Left lung (tissue), 4 donors: ENCODE measurements at regions not wholly inside any gene's neighbourhood (a gene's known extent, or its start where the extent isn't known, plus 50 kb on each side); places are given as distances from the start of the nearest gene placed in this dataset.

Experiments used
- ATAC-seq: fragments of 200-7000 bp; cut with Tn5 transposase; one replicate; pipeline ENCODE4 v1.9.1; 2020; ENCODE audit warnings: moderate library complexity
- DNase-seq, 4 donors: peaks; one replicate each; pipeline ENCODE4 v3.0.0-alpha.2; 2013 to 2020
- H3K27ac ChIP-seq, 2 donors: fragments of 200-600 bp; sonication (generic) in 1 of 2; one replicate each; pipeline versions ENCODE4 v1.5.0 to v1.8.0; 2020 to 2021
- H3K27me3 ChIP-seq, 2 donors: fragments of 200-600 bp; sonication (generic) in 1 of 2; one replicate each; pipeline versions ENCODE4 v1.5.0 to v1.8.0; 2020 to 2021
- H3K36me3 ChIP-seq, 2 donors: fragments of 200-600 bp; sonication (generic) in 1 of 2; one replicate each; pipeline versions ENCODE4 v1.5.0 to v1.8.0; 2020 to 2021
- H3K4me1 ChIP-seq, 2 donors: fragments of 200-600 bp; one replicate each; pipeline ENCODE4 v1.8.0; 2021
- H3K4me3 ChIP-seq, 2 donors: fragments of 200-600 bp; sonication (generic) in 1 of 2; one replicate each; pipeline versions ENCODE4 v1.5.0 to v1.8.0; 2020 to 2021; ENCODE audit warnings: mild to moderate bottlenecking in 1 of 2
- H3K9me3 ChIP-seq, 2 donors: fragments of 200-600 bp; sonication (generic) in 1 of 2; one replicate each; pipeline versions ENCODE4 v1.5.0 to v1.8.0; 2020 to 2021
- CTCF ChIP-seq, 2 donors: fragments of 200-600 bp; sonication (generic) in 1 of 2; IDR thresholded peaks; one replicate each; pipeline versions ENCODE4 v1.5.0 to v1.8.0; 2021; ENCODE audit warnings: antibody characterized with exemption in 2 of 2
- intact Hi-C, 2 donors: fragments of 100-400 bp; cut with DNase I; formaldehyde crosslinking; loops; one replicate each; pipeline versions ENCODE4 v1.11.2 to v1.14.2; 2022
- donor health status: DM: no; HTN: yes; CAD: no.
- donor health status: DM: no; HTN: no; CAD: no.

- no peak for ATAC-seq
These were observed 387.0 kb downstream of the NXPE2 start for GRCh38 chr11:115065314-115065713.

GRCh38 chr11:115065830-115066664 lies 387.7 kb downstream of the NXPE2 start:
- H3K36me3 ChIP-seq, result no peaks in the 10 kb centered on the region
- no peak for DNase-seq
- ATAC-seq, result no peak
- peaks cover 0 to 9% of the 10 kb centered on the region in 2 donors for H3K9me3 ChIP-seq
- H3K27ac ChIP-seq, result no peak overlapping the region
- H3K27me3 ChIP-seq, result no peaks in the 10 kb centered on the region
- no peak for TF ChIP-seq CTCF (IDR thresholded peaks at IDR 0.05)
- intact Hi-C loops, result no loop called here
- no peak overlapping the region for H3K4me3 ChIP-seq
- no peaks in the 10 kb centered on the region for H3K4me1 ChIP-seq

More at GRCh38 chr11:115065314-115065713, 387.0 kb downstream of the NXPE2 start:
- TF ChIP-seq CTCF (IDR thresholded peaks at IDR 0.05), result no peak
- Histone ChIP-seq H3K36me3 (no peaks in the 10 kb centered on the region), H3K27ac (no peak overlapping the region), H3K9me3 (peaks cover 0 to 9% of the 10 kb centered on the region in 2 donors), H3K4me1 (no peaks in the 10 kb centered on the region), H3K4me3 (no peak overlapping the region), H3K27me3 (no peaks in the 10 kb centered on the region)
- intact Hi-C loops, result no loop called here
- no peak for DNase-seq

- no peaks in the 10 kb centered on the region for H3K36me3 ChIP-seq
- H3K4me1 ChIP-seq, result no peaks in the 10 kb centered on the region
- H3K9me3 ChIP-seq, result peaks cover 0 to 9% of the 10 kb centered on the region in 2 donors
- no peak for ATAC-seq
- H3K4me3 ChIP-seq, result no peak overlapping the region
- H3K27me3 ChIP-seq, result no peaks in the 10 kb centered on the region
- intact Hi-C loops, result no loop called here
- DNase-seq, result no peak
- TF ChIP-seq CTCF (IDR thresholded peaks at IDR 0.05), result no peak
- no peak overlapping the region for H3K27ac ChIP-seq
These were observed 389.1 kb downstream of the NXPE2 start for GRCh38 chr11:115067471-115067870.

- ATAC-seq (no peak), DNase-seq (no peak)
- H3K27ac ChIP-seq, result no peak overlapping the region
- H3K27me3 ChIP-seq, result no peaks in the 10 kb centered on the region
- H3K4me1 ChIP-seq, result no peaks in the 10 kb centered on the region
- intact Hi-C loops, result no loop called here
- TF ChIP-seq CTCF (IDR thresholded peaks at IDR 0.05), result no peak
- H3K9me3 ChIP-seq, result peaks cover 0 to 9% of the 10 kb centered on the region in 2 donors
- H3K36me3 ChIP-seq, result no peaks in the 10 kb centered on the region
- no peak overlapping the region for H3K4me3 ChIP-seq
These were observed 389.7 kb downstream of the NXPE2 start for GRCh38 chr11:115067900-115068530.

GRCh38 chr11:115069599-115069998 lies 391.3 kb downstream of the NXPE2 start:
- intact Hi-C loops, result no loop called here
- H3K4me3 ChIP-seq, result no peak overlapping the region

More at GRCh38 chr11:115069599-115069998, 391.3 kb downstream of the NXPE2 start:
- Histone ChIP-seq H3K9me3 (peaks cover 0 to 9% of the 10 kb centered on the region in 2 donors), H3K27ac (no peak overlapping the region), H3K27me3 (no peaks in the 10 kb centered on the region), H3K4me1 (no peaks in the 10 kb centered on the region), H3K36me3 (no peaks in the 10 kb centered on the region)
- no peak for TF ChIP-seq CTCF (IDR thresholded peaks at IDR 0.05)
- DNase-seq (no peak), ATAC-seq (no peak)
